SKM-1 treated with dmso at 0.1 percent for 144 hours (cell line): ENCODE measurements at regions not wholly inside any gene's neighbourhood (a gene's known extent, or its start where the extent isn't known, plus 50 kb on each side); places are given as distances from the start of the nearest gene placed in this dataset.
"Not testable (repeated sequence)": the region's sequence is repeated elsewhere in the genome, so short reads cannot be mapped to it uniquely, and the experiment has no call there.

Experiments
- DNase-seq: peaks from one replicate; lab custom pipeline; 2025; ENCODE audit not compliant: unreplicated experiment; lab: John Stamatoyannopoulos, UW

- DNase-seq: no peak
These were observed 1131.2 kb downstream of the FAM181B start for GRCh38 chr11:81602508-81602907.

GRCh38 chr11:81596704-81597103 lies 1137.0 kb downstream of the FAM181B start:
- no peak for DNase-seq

- DNase-seq: no peak
These were observed 1148.2 kb downstream of the FAM181B start for GRCh38 chr11:81585390-81585933.

GRCh38 chr11:81579339-81579738 lies 1154.3 kb downstream of the FAM181B start:
- no peak for DNase-seq

- no peak for DNase-seq
These were observed 1155.1 kb downstream of the FAM181B start for GRCh38 chr11:81578571-81578970.

- DNase-seq: no peak
These were observed 1159.4 kb downstream of the FAM181B start for GRCh38 chr11:81574301-81574700.

- DNase-seq: no peak
These were observed 1160.3 kb downstream of the FAM181B start for GRCh38 chr11:81573367-81573766.

GRCh38 chr11:81570669-81571068 lies 1163.0 kb downstream of the FAM181B start:
- no peak for DNase-seq

- DNase-seq: no peak
These were observed 1163.7 kb downstream of the FAM181B start for GRCh38 chr11:81569999-81570398.

GRCh38 chr11:81568918-81569317 lies 1164.7 kb downstream of the FAM181B start:
- no peak for DNase-seq

- no peak for DNase-seq
These were observed 1185.5 kb downstream of the FAM181B start for GRCh38 chr11:81548123-81548522.

GRCh38 chr11:81539806-81540205 lies 1193.9 kb downstream of the FAM181B start:
- DNase-seq: not testable (repeated sequence)

GRCh38 chr11:81515566-81515965 lies 1218.1 kb downstream of the FAM181B start:
- no peak for DNase-seq

- peak; percentile 56 for DNase-seq
These were observed 1236.4 kb downstream of the FAM181B start for GRCh38 chr11:81497202-81497804.

GRCh38 chr11:81496601-81497000 lies 1237.1 kb downstream of the FAM181B start:
- no peak for DNase-seq

GRCh38 chr11:81495699-81496292 lies 1237.9 kb downstream of the FAM181B start:
- DNase-seq: no peak

- DNase-seq: no peak
These were observed 1239.2 kb downstream of the FAM181B start for GRCh38 chr11:81494431-81494830.

- no peak for DNase-seq
These were observed 1240.7 kb downstream of the FAM181B start for GRCh38 chr11:81492923-81493445.

GRCh38 chr11:81487109-81487508 lies 1246.6 kb downstream of the FAM181B start:
- no peak for DNase-seq

GRCh38 chr11:81484196-81484595 lies 1249.5 kb downstream of the FAM181B start:
- DNase-seq: no peak

- DNase-seq: no peak
These were observed 1256.4 kb downstream of the FAM181B start for GRCh38 chr11:81477277-81477676.

- DNase-seq: no peak
These were observed 1257.3 kb downstream of the FAM181B start for GRCh38 chr11:81476345-81476744.
